PFSK-1 (cell line): ENCODE measurements at regions not wholly inside any gene's neighbourhood (a gene's known extent, or its start where the extent isn't known, plus 50 kb on each side); places are given as distances from the start of the nearest gene placed in this dataset.

Experiments
- FOXP2 ChIP-seq: optimal IDR thresholded peaks from 2 replicates; pipeline ENCODE3; 2011; ENCODE audit warnings: borderline replicate concordance, control low read depth, inconsistent platforms; ENCODE audit not compliant: insufficient read depth; ENCODE audit errors: extremely low read length, extremely low read depth
- POLR2AphosphoS5 ChIP-seq: IDR thresholded peaks from 2 replicates; pipeline ENCODE4 v1.6.1; 2012; ENCODE audit warnings: low read depth, mild to moderate bottlenecking, control low read depth, low read length, moderate library complexity
- SIN3A ChIP-seq: IDR thresholded peaks from 2 replicates; pipeline ENCODE4 v1.6.1; 2012; ENCODE audit warnings: mild to moderate bottlenecking, low read length, moderate library complexity, borderline replicate concordance; ENCODE audit not compliant: insufficient read depth
- TAF1 ChIP-seq: IDR thresholded peaks from 2 replicates; pipeline ENCODE4 v1.6.1; 2012; ENCODE audit warnings: low read length, control low read depth, borderline replicate concordance; ENCODE audit not compliant: insufficient read depth
- TF ChIP-seq, protein P1 (sequence below), 2 experiments: IDR thresholded peaks; 2 replicates each; pipeline versions ENCODE4 v1.6.1 to v1.8.0; 2011 to 2012; ENCODE audit warnings: low read depth in 2 of 2, low read length in 2 of 2, control low read depth in 1 of 2, inconsistent platforms in 1 of 2, mild to moderate bottlenecking in 1 of 2, moderate library complexity in 1 of 2; ENCODE audit not compliant: insufficient read depth in 1 of 2

DNA sequence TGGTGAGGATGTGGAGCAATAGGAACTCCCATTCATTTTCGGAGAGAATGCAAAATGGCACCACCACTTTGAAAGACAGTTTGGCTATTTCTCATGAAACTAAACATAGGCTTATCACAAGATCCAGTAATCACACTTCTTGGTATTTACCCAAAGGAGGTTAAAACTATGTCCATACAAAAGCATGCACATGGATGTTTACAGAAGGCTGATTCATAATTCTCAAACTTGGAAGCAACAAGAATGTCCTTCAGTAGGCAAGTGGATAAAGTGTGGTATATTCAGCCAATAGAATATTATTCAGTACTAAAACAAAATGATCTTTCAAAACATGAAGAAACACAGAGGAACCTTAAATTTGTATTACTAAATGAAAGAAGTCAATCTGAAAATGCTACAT lies 440.6 kb downstream of the FBXO15 start:
- TF ChIP-seq, protein P1, sequence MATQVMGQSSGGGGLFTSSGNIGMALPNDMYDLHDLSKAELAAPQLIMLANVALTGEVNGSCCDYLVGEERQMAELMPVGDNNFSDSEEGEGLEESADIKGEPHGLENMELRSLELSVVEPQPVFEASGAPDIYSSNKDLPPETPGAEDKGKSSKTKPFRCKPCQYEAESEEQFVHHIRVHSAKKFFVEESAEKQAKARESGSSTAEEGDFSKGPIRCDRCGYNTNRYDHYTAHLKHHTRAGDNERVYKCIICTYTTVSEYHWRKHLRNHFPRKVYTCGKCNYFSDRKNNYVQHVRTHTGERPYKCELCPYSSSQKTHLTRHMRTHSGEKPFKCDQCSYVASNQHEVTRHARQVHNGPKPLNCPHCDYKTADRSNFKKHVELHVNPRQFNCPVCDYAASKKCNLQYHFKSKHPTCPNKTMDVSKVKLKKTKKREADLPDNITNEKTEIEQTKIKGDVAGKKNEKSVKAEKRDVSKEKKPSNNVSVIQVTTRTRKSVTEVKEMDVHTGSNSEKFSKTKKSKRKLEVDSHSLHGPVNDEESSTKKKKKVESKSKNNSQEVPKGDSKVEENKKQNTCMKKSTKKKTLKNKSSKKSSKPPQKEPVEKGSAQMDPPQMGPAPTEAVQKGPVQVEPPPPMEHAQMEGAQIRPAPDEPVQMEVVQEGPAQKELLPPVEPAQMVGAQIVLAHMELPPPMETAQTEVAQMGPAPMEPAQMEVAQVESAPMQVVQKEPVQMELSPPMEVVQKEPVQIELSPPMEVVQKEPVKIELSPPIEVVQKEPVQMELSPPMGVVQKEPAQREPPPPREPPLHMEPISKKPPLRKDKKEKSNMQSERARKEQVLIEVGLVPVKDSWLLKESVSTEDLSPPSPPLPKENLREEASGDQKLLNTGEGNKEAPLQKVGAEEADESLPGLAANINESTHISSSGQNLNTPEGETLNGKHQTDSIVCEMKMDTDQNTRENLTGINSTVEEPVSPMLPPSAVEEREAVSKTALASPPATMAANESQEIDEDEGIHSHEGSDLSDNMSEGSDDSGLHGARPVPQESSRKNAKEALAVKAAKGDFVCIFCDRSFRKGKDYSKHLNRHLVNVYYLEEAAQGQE (IDR thresholded peaks at IDR 0.05; ENCODE audit: insufficient read depth in 1 of 2, low read depth in 2 of 2, low read length in 2 of 2), result no peak
- TF ChIP-seq TAF1, result no peak
- TF ChIP-seq FOXP2, result no peak
- no peak for TF ChIP-seq SIN3A
- TF ChIP-seq POLR2AphosphoS5, result no peak

DNA sequence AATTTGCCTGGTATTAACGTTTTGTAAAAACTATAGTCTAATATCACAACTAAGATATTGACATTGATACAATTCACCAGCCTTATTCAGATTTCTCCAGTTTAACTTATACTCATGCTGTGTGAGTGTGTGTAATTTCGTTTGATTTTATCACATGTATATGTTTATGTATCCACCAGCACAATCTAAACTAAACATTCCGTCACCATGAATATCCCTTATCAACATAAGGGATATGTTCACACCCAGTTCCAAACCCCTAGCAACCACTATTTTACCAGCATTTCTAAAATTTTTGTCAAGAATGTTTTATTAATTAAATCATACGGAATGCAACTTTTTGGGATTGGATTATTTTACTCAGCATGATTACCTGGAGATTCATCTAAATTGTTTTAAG lies 450.3 kb downstream of the FBXO15 start:
- TF ChIP-seq FOXP2, result no peak
- TF ChIP-seq, protein P1 (IDR thresholded peaks at IDR 0.05; ENCODE audit: insufficient read depth in 1 of 2, low read depth in 2 of 2, low read length in 2 of 2), result no peak
- TF ChIP-seq SIN3A, result no peak
- TF ChIP-seq POLR2AphosphoS5, result no peak
- no peak for TF ChIP-seq TAF1

DNA sequence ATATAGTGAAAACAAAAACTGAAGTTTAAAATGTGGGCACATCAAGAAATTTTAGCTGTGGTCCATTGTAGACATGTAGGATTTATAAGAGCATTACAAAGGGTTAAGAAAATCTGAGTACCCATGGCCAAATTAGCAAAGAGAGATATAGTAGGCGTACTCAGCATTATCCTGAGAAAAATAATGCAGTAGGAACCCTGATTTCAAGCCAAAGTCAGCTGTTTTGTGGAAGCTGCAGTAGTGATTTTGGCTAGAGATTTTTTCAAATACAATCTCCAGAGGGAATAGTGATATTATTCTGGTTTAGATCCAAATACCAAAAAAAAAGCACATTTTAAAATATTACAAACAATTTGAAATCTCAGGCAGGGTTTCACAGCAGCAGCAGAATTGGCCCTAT lies 450.9 kb downstream of the FBXO15 start:
- TF ChIP-seq SIN3A (no peak), FOXP2 (no peak), POLR2AphosphoS5 (no peak), TAF1 (no peak)
- TF ChIP-seq, protein P1 (IDR thresholded peaks at IDR 0.05; ENCODE audit: insufficient read depth in 1 of 2, low read depth in 2 of 2, low read length in 2 of 2), result no peak

DNA sequence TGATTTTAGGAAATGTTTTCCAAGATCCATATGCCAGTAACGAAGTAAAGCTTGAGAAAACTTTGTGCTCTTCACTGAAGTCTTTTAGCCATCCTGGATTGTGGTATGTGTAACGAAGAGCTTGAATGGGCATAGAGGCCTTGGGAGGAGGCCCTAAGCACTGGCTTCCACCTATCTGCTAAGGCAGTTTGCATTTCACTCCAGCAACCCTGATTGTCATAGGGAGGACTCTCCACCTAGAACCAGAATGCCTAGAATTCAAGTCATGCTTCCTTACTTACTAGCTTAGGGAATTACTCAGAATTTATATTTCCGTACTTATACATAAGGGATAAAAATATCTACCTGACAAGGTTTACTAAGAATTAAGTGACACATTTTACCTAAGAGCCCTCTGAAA lies 451.5 kb downstream of the FBXO15 start:
- TF ChIP-seq, protein P1 (IDR thresholded peaks at IDR 0.05; ENCODE audit: insufficient read depth in 1 of 2, low read depth in 2 of 2, low read length in 2 of 2), result no peak

DNA sequence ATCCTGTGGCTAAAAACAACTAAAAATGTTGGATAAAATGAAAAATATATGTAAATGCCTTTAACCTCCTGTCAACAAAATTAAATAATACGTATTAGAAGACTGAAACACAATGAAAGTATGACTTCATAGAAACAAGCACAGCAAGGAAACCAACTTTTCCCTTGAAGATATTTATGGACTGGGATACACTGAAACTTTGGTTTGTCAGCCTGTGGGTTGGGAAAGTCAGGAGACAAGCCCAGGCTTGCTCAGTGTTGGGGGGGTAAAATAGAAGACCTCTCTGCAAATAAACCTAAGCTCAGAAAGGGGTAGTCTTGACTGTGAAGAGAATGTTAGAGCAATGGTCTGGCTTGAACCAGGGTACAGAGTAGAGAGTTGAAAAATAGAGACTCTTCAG lies 454.5 kb downstream of the FBXO15 start:
- TF ChIP-seq FOXP2 (no peak), TAF1 (no peak), SIN3A (no peak), POLR2AphosphoS5 (no peak)
- TF ChIP-seq, protein P1 (IDR thresholded peaks at IDR 0.05; ENCODE audit: insufficient read depth in 1 of 2, low read depth in 2 of 2, low read length in 2 of 2), result no peak
